ENCODE measurements at regions not wholly inside any gene's neighbourhood (a gene's known extent, or its start where the extent isn't known, plus 50 kb on each side); places are given as distances from the start of the nearest gene placed in this dataset.
A peak's percentile ranks its signal among the peaks of the same experiment; 100 is the strongest.

DNA sequence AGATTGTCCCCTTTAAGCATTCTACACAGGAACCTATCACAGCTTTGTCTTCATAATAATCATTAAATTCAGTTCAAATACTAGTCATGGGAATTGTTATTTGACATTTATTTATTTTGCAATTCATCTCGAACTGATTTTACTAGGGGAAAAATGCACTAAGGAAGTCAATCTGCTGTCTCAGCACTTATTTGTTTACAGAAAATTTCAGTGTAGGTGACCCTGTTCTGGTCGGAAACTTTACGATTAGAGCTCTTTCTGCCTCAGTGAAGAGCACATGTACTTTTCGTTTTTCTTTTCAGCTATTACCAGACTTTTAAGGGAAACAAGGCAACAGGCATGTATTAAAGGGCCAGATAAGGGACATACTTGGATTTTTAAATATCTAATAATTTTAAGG lies 1405.7 kb upstream of the ZEB2 start:
- Histone ChIP-seq H3K4me1 (ENCODE audit: control insufficient read depth, insufficient read depth, low read length) (peaks cover 25% of the 10 kb centered on the region), H3K9ac (ENCODE audit: low read depth, low read length) (no peak overlapping the region), H3K36me3 (ENCODE audit: control insufficient read depth, insufficient read depth, low read length) (no peaks in the 10 kb centered on the region), H3K27ac (ENCODE audit: low read depth, low read length) (no peak overlapping the region), H3K4me3 (ENCODE audit: low read depth, low read length) (no peak overlapping the region), H3K27me3 (ENCODE audit: control insufficient read depth, insufficient read depth, low read length) (no peaks in the 10 kb centered on the region), H3K9me3 (ENCODE audit: control insufficient read depth, insufficient read depth, low read length) (no peaks in the 10 kb centered on the region)

DNA sequence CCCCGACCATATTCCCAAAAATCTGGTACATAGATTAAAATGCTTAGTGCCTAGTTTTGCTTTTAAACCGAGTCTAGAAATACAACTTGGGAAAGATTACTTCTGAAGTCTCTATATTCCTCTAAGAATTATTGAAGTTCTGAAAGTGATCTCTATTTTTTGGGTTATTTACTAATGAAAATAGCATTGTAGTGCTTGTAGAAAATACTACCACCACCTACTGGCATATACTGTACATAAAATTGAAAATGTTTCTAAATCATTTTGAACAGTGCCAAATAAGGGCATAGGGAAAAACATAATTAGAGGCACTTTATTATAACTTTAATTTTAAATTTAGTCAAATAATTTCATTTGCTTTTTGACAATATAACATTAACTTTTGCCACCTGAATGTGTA lies 1399.6 kb upstream of the ZEB2 start:
- Histone ChIP-seq H3K9ac (ENCODE audit: low read depth, low read length) (no peak overlapping the region), H3K27me3 (ENCODE audit: control insufficient read depth, insufficient read depth, low read length) (no peaks in the 10 kb centered on the region), H3K4me3 (ENCODE audit: low read depth, low read length) (no peak overlapping the region), H3K36me3 (ENCODE audit: control insufficient read depth, insufficient read depth, low read length) (no peaks in the 10 kb centered on the region), H3K27ac (ENCODE audit: low read depth, low read length) (no peak overlapping the region), H3K4me1 (ENCODE audit: control insufficient read depth, insufficient read depth, low read length) (peaks cover 23% of the 10 kb centered on the region; the same call in 1 of the 2 replicates), H3K9me3 (ENCODE audit: control insufficient read depth, insufficient read depth, low read length) (no peaks in the 10 kb centered on the region)

DNA sequence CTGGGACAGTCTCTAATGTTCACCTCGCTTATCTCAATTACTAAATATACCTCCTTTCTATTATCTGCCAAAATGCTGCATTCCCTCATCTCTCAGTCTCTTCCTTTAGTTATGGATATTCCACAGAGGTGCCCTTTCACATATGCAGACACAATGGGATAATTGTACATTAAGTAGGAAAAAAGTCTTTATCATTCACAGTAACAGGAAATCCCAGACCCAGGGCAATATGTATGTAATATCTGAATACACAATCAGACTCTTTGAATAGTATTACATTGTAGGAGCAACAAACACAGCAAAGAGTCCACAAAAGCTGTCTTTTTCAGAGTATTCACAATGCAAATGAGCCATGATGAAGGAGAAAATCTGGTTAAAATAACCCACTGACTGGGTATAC lies 1399.0 kb upstream of the ZEB2 start:
- Histone ChIP-seq H3K27me3 (ENCODE audit: control insufficient read depth, insufficient read depth, low read length) (no peaks in the 10 kb centered on the region), H3K4me1 (ENCODE audit: control insufficient read depth, insufficient read depth, low read length) (peaks cover 23% of the 10 kb centered on the region; the same call in 1 of the 2 replicates), H3K36me3 (ENCODE audit: control insufficient read depth, insufficient read depth, low read length) (no peaks in the 10 kb centered on the region), H3K27ac (ENCODE audit: low read depth, low read length) (no peak overlapping the region), H3K9ac (ENCODE audit: low read depth, low read length) (no peak overlapping the region), H3K9me3 (ENCODE audit: control insufficient read depth, insufficient read depth, low read length) (no peaks in the 10 kb centered on the region), H3K4me3 (ENCODE audit: low read depth, low read length) (no peak overlapping the region)

DNA sequence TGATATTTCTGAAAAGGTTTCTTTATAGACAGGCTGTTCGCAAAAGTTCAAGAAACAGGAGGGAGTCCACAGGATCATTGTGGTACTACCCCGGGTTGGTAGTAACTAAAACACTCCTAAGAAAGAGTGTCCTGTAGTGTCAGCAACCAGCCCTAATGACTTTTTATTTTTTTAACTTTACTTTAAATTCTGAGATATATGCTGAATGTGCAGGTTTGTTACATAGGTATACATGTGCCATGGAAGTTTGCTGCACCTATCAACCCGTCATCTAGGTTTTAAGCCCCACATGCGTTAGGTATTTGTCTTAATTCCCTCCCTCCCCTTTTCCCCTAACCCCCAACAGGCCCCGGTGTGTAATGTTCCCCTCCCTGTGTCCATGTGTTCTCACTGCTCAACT lies 1396.9 kb upstream of the ZEB2 start:
- H3K4me1 ChIP-seq (ENCODE audit: control insufficient read depth, insufficient read depth, low read length): peaks cover 23% of the 10 kb centered on the region; the same call in 1 of the 2 replicates
- no peaks in the 10 kb centered on the region for H3K9me3 ChIP-seq (ENCODE audit: control insufficient read depth, insufficient read depth, low read length)
- no peak overlapping the region for H3K4me3 ChIP-seq (ENCODE audit: low read depth, low read length)
- no peak overlapping the region for H3K27ac ChIP-seq (ENCODE audit: low read depth, low read length)
- no peaks in the 10 kb centered on the region for H3K36me3 ChIP-seq (ENCODE audit: control insufficient read depth, insufficient read depth, low read length)
- no peaks in the 10 kb centered on the region for H3K27me3 ChIP-seq (ENCODE audit: control insufficient read depth, insufficient read depth, low read length)
- no peak overlapping the region for H3K9ac ChIP-seq (ENCODE audit: low read depth, low read length)

DNA sequence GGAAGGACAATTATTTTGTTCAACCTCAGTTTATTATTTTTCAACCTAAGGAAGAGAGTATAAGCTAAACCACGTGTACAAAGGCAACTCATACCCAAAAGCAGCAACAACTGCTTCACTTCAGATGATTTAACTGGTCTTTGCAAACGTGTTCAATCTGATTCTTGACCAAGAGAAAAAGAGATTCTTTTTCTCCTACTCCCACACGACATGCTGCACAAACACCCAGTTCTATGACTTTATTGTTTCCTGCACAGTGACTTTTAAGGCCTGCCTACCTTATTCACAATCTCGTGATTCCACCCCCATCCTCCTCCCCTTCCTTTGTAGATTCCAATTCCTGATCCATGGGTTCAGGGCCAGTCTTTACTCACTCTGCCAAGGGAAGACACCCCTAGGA lies 1394.8 kb upstream of the ZEB2 start:
- Histone ChIP-seq H3K4me1 (ENCODE audit: control insufficient read depth, insufficient read depth, low read length) (peaks cover 14% of the 10 kb centered on the region; the same call in 1 of the 2 replicates), H3K9ac (ENCODE audit: low read depth, low read length) (no peak overlapping the region), H3K4me3 (ENCODE audit: low read depth, low read length) (no peak overlapping the region), H3K27ac (ENCODE audit: low read depth, low read length) (no peak overlapping the region), H3K27me3 (ENCODE audit: control insufficient read depth, insufficient read depth, low read length) (no peaks in the 10 kb centered on the region), H3K9me3 (ENCODE audit: control insufficient read depth, insufficient read depth, low read length) (no peaks in the 10 kb centered on the region), H3K36me3 (ENCODE audit: control insufficient read depth, insufficient read depth, low read length) (no peaks in the 10 kb centered on the region)

DNA sequence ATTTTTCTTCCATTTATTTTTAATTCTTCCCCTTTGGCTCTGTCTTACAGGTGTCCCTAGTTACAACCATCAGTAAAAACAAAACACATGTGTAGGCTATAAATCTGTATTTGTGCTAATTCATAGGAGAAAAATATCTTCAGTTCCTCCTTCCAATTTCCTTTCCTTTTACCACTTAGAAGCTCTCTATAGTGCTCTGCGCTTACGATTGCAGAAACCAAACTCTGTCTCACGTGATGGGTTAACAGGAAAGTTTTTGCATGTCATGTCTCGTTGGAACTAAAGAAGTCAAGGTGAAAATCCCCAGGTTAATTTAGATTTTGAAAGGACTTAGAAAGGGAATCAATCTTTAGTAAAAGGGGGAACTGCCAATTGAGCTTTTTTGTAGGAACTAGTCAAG lies 1390.5 kb upstream of the ZEB2 start:
- H3K4me1 ChIP-seq (ENCODE audit: control insufficient read depth, insufficient read depth, low read length): peaks cover 3% of the 10 kb centered on the region; the same call in 1 of the 2 replicates
- H3K27ac ChIP-seq (ENCODE audit: low read depth, low read length): no peak overlapping the region
- no peak overlapping the region for H3K4me3 ChIP-seq (ENCODE audit: low read depth, low read length)
- no peaks in the 10 kb centered on the region for H3K9me3 ChIP-seq (ENCODE audit: control insufficient read depth, insufficient read depth, low read length)
- no peak overlapping the region for H3K9ac ChIP-seq (ENCODE audit: low read depth, low read length)
- no peaks in the 10 kb centered on the region for H3K27me3 ChIP-seq (ENCODE audit: control insufficient read depth, insufficient read depth, low read length)
- no peaks in the 10 kb centered on the region for H3K36me3 ChIP-seq (ENCODE audit: control insufficient read depth, insufficient read depth, low read length)

DNA sequence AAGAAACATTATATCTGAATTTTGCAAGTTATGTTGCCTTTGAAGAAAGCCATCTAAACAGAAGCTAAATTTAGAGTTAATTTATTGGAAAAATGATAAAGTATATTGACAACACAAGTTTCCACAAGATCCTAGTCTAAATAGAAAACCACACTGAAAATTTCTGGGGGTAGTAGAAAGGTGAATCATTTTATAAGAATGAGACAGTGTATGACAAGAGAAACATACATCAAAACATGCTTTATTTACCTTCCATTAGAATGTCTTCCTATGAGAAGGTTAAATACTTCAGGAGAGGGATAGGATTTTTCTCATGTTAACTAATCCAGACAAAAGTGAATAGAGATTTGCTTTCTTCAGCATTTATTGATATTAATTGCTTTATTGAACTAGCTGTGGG lies 1389.8 kb upstream of the ZEB2 start:
- Histone ChIP-seq H3K36me3 (ENCODE audit: control insufficient read depth, insufficient read depth, low read length) (no peaks in the 10 kb centered on the region), H3K4me1 (ENCODE audit: control insufficient read depth, insufficient read depth, low read length) (peaks cover 3% of the 10 kb centered on the region; the same call in 1 of the 2 replicates), H3K9ac (ENCODE audit: low read depth, low read length) (no peak overlapping the region), H3K27ac (ENCODE audit: low read depth, low read length) (no peak overlapping the region), H3K27me3 (ENCODE audit: control insufficient read depth, insufficient read depth, low read length) (no peaks in the 10 kb centered on the region), H3K4me3 (ENCODE audit: low read depth, low read length) (no peak overlapping the region), H3K9me3 (ENCODE audit: control insufficient read depth, insufficient read depth, low read length) (no peaks in the 10 kb centered on the region)

DNA sequence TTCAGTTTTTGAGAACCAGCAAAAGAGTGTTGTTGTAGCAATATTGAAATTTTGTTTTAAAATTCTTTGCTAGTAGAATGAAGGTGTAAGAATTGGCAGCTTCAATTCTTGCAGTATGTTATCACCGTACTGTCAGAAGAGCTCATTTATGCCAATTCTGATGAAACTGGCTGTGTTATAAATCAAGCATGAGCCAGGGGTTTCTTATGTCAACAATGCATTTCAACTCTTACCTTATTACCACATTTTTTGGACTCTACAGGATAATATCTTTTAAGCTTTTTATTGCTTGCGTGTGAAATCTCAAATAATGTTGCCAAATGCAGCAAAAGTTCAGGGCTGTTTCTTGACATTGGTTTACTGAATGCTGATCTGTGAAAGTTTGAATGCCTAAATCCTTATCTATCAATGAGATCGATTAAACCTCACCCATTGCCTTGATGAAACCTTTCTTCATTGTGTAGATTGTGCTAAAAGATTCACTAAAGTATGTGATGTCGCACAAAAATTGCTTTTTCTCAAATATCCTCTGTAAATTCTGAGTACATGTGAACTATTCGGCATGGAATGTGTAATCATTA lies 1389.3 kb upstream of the ZEB2 start:
- no peak overlapping the region for H3K9ac ChIP-seq (ENCODE audit: low read depth, low read length)
- no peak overlapping the region for H3K27ac ChIP-seq (ENCODE audit: low read depth, low read length)
- H3K9me3 ChIP-seq (ENCODE audit: control insufficient read depth, insufficient read depth, low read length): no peaks in the 10 kb centered on the region
- no peaks in the 10 kb centered on the region for H3K36me3 ChIP-seq (ENCODE audit: control insufficient read depth, insufficient read depth, low read length)
- no peaks in the 10 kb centered on the region for H3K27me3 ChIP-seq (ENCODE audit: control insufficient read depth, insufficient read depth, low read length)
- no peak overlapping the region for H3K4me3 ChIP-seq (ENCODE audit: low read depth, low read length)
- peaks cover 3% of the 10 kb centered on the region; the same call in 1 of the 2 replicates for H3K4me1 ChIP-seq (ENCODE audit: control insufficient read depth, insufficient read depth, low read length)

DNA sequence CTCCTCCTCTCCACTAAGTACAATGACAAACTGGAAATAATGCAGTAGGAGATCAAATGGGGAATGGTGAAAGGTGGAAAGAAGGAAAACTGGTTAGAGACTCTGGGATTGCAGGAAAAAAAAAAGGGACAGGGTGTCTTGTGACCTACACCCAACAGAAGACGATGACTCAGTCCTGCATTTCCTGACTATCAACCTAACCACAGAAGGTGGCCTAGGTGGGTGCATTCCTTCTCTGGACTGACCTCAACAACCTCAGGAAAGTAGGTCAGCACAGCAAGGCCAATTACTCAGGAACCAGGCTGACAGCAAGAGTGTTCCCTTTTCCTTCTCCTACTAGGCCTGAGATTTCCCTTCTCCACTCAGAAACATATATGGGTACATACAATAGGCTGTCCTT lies 1386.4 kb upstream of the ZEB2 start:
- Histone ChIP-seq H3K9me3 (ENCODE audit: control insufficient read depth, insufficient read depth, low read length) (peaks cover 17% of the 10 kb centered on the region; the same call in 1 of the 2 replicates), H3K27me3 (ENCODE audit: control insufficient read depth, insufficient read depth, low read length) (no peaks in the 10 kb centered on the region), H3K27ac (ENCODE audit: low read depth, low read length) (peak overlapping the region; percentile 23), H3K4me3 (ENCODE audit: low read depth, low read length) (no peak overlapping the region), H3K4me1 (ENCODE audit: control insufficient read depth, insufficient read depth, low read length) (peaks cover 3% of the 10 kb centered on the region; the same call in 1 of the 2 replicates), H3K36me3 (ENCODE audit: control insufficient read depth, insufficient read depth, low read length) (no peaks in the 10 kb centered on the region), H3K9ac (ENCODE audit: low read depth, low read length) (no peak overlapping the region)

DNA sequence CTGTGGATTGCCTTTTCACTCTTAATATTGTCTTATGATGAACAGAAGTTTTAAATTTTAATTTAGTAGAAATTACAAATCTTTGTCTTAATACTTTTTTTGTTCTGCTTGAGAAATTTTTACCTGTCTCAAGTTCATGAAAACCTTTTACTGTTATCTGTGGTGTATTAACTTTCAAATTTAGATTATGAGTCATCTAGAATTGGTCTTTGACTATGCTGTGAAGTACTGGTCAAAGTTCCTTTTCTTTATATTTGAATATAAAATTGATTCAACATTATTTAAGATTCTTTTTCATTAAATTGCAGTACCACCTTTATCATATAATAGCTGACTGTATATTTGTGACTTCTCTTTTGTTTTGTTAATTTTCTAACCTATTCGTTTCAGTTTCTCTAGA lies 1385.5 kb upstream of the ZEB2 start:
- no peaks in the 10 kb centered on the region for H3K27me3 ChIP-seq (ENCODE audit: control insufficient read depth, insufficient read depth, low read length)
- peaks cover 3% of the 10 kb centered on the region; the same call in 1 of the 2 replicates for H3K4me1 ChIP-seq (ENCODE audit: control insufficient read depth, insufficient read depth, low read length)
- H3K9ac ChIP-seq (ENCODE audit: low read depth, low read length): no peak overlapping the region
- H3K4me3 ChIP-seq (ENCODE audit: low read depth, low read length): no peak overlapping the region
- no peaks in the 10 kb centered on the region for H3K36me3 ChIP-seq (ENCODE audit: control insufficient read depth, insufficient read depth, low read length)
- H3K27ac ChIP-seq (ENCODE audit: low read depth, low read length): no peak overlapping the region
- peaks cover 17% of the 10 kb centered on the region; the same call in 1 of the 2 replicates for H3K9me3 ChIP-seq (ENCODE audit: control insufficient read depth, insufficient read depth, low read length)

DNA sequence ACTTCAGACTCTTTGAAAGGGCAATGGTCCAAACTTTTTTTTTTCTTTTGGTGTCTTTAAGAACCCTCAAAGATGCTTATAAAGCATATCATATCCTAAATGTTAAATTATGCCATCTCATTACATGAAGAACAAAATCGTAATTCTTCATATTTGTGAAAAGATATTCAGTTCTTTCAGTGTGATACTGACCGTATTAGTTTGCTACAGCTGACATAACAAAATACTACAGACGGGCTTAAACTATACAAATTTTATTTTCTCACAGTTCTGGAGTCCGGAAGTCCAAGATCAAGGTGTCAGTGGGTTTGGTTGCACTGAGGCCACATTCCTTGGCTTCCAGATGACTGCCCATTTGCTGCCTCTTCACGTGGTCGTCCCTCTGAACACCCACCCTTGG lies 1377.2 kb upstream of the ZEB2 start:
- Histone ChIP-seq H3K36me3 (ENCODE audit: control insufficient read depth, insufficient read depth, low read length) (no peaks in the 10 kb centered on the region), H3K27ac (ENCODE audit: low read depth, low read length) (no peak overlapping the region), H3K9ac (ENCODE audit: low read depth, low read length) (no peak overlapping the region)

More for the DNA sequence above, 1377.2 kb upstream of the ZEB2 start:
- Histone ChIP-seq H3K4me1 (ENCODE audit: control insufficient read depth, insufficient read depth, low read length) (no peaks in the 10 kb centered on the region), H3K9me3 (ENCODE audit: control insufficient read depth, insufficient read depth, low read length) (peaks cover 5% of the 10 kb centered on the region; the same call in 1 of the 2 replicates), H3K4me3 (ENCODE audit: low read depth, low read length) (no peak overlapping the region), H3K27me3 (ENCODE audit: control insufficient read depth, insufficient read depth, low read length) (no peaks in the 10 kb centered on the region)

Data from HUES48 (cell line).